Left cardiac atrium (tissue), 4 donors: ENCODE measurements at regions not wholly inside any gene's neighbourhood (a gene's known extent, or its start where the extent isn't known, plus 50 kb on each side); places are given as distances from the start of the nearest gene placed in this dataset.

Source experiments
- ATAC-seq, 2 donors: fragments of 200-7000 bp; cut with Tn5 transposase; one replicate each; pipeline ENCODE4 v1.9.1; 2020; ENCODE audit warnings: mild to moderate bottlenecking in 2 of 2, moderate library complexity in 2 of 2
- DNase-seq: peaks from one replicate; pipeline ENCODE4 v3.0.0-alpha.2; 2020
- intact Hi-C, 2 donors: fragments of 100-400 bp; cut with DNase I; formaldehyde crosslinking; loops; one replicate each; pipeline versions ENCODE4 v1.14.1 to v1.15.1; 2022 to 2023
- donor health status: DM: no; HTN: yes; CAD: no.
- donor health status: DM: no; HTN: yes; CAD: no; lungs with severe emphysema.
- donor health status: DM: yes; HTN: yes; CAD: no.
- donor health status: Dilated cardiomyopathy.

GRCh38 chr4:54152846-54153600, 53.1 kb downstream of the GSX2 start:
- ATAC-seq (no peak), DNase-seq (no peak)
- intact Hi-C loops = no loop called here

GRCh38 chr4:54155936-54156335, 56.0 kb downstream of the GSX2 start:
- ATAC-seq (no peak), DNase-seq (no peak)
- intact Hi-C loops = no loop called here

GRCh38 chr4:54157606-54158005, 57.6 kb downstream of the GSX2 start:
- no peak for DNase-seq

GRCh38 chr4:54159543-54159942, 59.6 kb downstream of the GSX2 start:
- DNase-seq (no peak), ATAC-seq (no peak)
- intact Hi-C loops = no loop called here

More at GRCh38 chr4:54157606-54158005, 57.6 kb downstream of the GSX2 start:
- ATAC-seq = no peak
- intact Hi-C loops = no loop called here

- intact Hi-C loops = no loop called here
- DNase-seq = no peak
- ATAC-seq = no peak
Observed at GRCh38 chr4:54165011-54165410, 64.1 kb upstream of the PDGFRA start.

DNA sequence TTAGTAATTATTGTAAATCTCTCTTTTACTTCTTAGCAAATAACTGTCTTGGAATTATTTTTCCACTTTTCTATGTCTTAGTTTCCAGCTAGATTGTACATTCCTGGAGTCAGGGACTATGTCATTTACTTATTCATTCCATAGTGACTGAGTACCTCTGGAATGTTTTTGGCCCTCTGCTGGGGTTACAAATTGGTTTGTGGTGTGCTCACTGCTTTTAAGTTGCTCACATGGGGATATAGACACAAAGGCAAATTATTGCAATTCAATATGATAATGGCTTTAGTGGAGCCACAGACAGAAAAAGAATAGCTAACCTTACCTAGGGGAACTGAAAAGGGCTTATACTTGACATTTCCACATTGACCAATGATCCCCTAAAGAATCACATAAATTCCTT, 63.7 kb upstream of the PDGFRA start:
- ATAC-seq (peak in 1 of 2 donors; percentile 81), DNase-seq (no peak)
- intact Hi-C loops = no loop called here

DNA sequence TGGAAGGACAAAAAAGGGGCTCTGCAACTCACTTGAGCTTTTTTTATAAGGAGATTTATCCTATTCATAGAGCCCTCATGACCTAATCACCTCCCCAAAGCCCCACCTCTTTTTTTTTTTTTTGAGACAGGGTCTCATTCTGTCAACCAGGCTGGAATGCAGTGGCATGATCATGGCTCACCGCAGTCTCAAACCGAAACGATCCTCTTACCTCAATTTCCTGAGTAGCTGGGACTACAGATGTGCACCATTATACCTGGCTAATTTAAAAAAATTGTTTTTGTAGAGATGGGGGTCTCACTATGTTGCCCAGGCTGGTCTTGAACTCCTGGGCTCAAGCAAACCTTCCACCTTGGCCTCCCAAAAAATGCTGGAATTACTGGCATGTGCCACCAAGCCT, 61.6 kb upstream of the PDGFRA start:
- intact Hi-C loops = no loop called here
- ATAC-seq (no peak), DNase-seq (no peak)

DNA sequence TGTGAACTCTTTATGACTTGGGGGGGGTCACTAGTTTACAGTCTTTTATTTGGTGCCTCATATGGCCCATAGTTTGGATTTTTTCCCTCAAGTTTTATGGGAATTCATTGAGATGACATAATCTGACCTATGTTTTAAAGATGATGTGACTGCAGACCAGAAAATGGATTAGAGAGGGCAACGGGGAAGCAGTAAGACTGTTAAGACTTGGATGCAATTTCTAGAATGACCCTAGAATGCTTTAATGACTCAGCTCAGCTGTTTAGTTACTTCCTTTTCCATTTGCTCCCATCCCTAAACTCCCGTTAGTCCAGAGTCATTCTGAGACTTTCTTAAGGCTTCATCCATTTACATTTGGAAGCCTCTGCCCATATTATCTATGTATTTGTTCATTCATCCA, 59.9 kb upstream of the PDGFRA start:
- ATAC-seq (no peak), DNase-seq (no peak)
- intact Hi-C loops = no loop called here

DNA sequence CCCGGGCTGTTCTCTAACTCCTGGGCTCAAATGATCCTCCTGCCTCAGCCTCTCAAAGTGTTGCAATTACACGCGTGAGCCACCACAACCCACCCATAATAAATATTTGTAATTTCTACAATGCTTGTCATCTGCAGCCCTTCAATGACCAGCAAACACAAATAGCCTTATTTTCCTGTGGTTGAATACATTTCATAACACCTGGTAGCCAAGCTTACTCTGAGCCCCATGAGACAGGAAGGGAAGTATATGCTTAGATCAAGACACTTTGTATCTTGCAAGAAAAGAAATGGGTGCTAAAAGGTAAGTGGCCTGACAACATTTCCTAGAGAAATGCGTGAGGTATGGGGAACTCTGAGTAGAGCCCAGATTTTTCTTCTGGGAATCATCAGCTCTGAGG, 56.9 kb upstream of the PDGFRA start:
- intact Hi-C loops = no loop called here
- ATAC-seq = no peak

GRCh38 chr4:54173281-54173912, 55.7 kb upstream of the PDGFRA start:
- intact Hi-C loops = no loop called here
- ATAC-seq = no peak
- no peak for DNase-seq

More for the DNA sequence above, 56.9 kb upstream of the PDGFRA start:
- DNase-seq = no peak

- ATAC-seq = no peak
- intact Hi-C loops = no loop called here
- no peak for DNase-seq
Observed at GRCh38 chr4:54176202-54176601, 52.9 kb upstream of the PDGFRA start.
